ENCODE measurements at regions not wholly inside any gene's neighbourhood (a gene's known extent, or its start where the extent isn't known, plus 50 kb on each side); places are given as distances from the start of the nearest gene placed in this dataset.
A peak's percentile ranks its signal among the peaks of the same experiment; 100 is the strongest.
"Not testable (repeated sequence)": the region's sequence is repeated elsewhere in the genome, so short reads cannot be mapped to it uniquely, and the experiment has no call there.

GRCh38 chr1:29800522-29800956 is 564.2 kb downstream of the PTPRU start:
- DNase-seq: no peak

DNA sequence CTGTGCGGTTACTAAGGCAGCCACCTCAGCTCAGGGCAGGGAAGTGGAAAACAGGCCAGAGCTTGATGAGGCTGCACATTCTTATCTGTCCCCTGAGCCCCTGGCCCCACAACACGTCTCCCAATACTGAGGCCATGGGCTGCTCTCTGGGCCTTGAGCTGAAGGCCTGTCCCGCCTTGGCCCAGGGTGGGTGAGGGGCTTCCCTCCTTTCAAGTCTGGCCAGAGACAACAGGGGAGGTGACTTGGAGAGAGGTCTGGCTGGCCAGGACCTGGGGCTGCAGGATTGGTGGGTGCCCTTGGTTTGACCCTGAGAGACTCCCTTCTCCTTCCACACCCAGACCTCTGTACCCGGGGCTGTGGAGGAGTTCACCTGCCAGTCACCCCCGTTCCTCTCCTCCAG is 563.8 kb downstream of the PTPRU start:
- DNase-seq: no peak

DNA sequence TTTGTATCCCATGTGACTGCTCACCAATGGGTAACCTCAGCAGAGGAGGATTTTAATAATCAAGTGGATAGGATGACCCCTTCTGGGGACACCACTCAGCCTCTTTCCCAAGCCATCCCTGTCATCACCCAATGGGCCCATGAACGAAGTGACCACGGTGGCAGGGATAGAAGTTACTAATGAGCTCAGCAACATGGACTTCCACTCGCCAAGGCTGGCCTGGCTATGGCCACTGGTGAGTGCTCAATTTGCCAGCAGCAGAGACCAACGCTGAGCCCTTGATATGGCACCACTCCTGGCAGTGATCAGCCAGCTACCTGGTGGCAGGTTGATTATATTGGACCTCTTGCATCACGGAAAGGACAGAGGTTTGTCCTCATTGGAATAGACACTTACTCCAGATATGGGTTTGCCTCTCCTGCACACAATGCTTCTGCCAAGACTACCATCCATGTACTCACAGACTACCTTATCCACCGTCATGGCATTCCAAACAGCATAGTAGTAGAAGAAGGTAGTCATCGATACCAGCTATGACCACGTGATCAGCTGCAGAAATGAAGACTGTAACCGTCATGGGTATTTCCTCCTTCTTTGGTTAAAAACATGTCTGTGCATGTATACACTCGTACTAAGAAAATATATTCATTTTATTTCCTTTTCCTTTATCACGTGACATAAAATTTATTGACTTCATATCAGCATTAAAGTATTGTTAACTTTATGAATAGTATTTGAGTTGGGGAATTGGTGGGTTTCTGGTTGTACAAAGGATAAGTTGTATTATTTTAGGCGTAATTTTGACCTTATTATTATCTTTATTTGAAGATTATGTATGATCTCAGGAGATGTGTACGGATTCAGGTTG is 562.6 kb downstream of the PTPRU start:
- no peak for DNase-seq

DNA sequence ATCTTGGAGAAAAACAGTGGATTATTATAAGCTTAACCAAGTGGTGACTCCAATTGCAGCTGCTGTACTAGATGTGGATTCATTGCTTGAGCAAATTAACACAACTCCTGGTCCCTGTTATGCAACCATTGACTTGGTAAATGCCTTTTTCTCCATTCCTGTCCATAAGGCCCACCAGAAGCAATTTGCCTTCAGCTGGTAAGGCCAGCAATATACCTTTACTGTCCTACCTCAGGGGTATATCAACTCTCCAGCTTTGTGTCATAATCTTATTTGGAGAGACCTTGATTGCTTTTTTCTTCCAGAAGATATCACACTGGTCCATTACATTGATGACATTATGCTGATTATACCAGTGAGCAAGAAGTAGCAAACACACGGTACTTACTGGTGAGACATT is 560.8 kb downstream of the PTPRU start:
- DNase-seq: not testable (repeated sequence)

- not testable (repeated sequence) for DNase-seq
These were observed 559.6 kb downstream of the PTPRU start for GRCh38 chr1:29795965-29796364.

DNA sequence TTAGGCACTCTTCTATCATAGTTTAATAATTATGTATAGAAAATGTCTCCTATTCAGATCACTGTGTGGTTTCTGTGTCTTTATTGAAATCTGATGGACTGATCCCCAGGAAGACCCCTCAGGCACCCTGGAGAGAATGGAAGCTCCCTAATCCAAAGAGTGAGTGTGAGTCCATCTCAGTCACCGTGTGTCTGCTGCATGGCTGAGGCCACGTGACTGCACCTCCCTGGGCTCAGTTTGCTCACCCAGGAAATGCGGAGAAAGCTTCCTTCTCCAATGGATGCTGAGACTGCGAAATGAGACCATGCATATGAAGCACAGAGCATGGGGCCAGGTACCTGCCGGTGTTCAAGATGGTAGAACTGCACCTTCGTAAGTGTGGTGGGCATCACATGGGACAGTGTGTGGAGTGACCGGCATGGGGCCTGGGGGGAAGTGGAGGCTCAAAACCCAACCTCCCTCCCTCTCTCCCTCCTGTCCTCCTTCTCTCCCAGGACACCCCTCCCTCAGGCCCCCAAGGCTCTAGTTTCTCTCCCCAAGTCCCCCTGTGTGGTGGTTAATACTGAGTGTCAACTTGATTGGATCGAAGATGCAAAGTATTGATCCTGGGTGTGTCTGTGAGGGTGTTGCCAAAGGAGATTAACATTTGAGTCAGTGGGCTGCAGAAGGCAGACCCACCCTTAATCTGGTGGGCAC is 557.5 kb downstream of the PTPRU start:
- DNase-seq: no peak

- peak; percentile 88 for DNase-seq
These were observed 556.8 kb downstream of the PTPRU start for GRCh38 chr1:29793101-29793546.

- DNase-seq: no peak
These were observed 553.6 kb downstream of the PTPRU start for GRCh38 chr1:29789910-29790247.

DNA sequence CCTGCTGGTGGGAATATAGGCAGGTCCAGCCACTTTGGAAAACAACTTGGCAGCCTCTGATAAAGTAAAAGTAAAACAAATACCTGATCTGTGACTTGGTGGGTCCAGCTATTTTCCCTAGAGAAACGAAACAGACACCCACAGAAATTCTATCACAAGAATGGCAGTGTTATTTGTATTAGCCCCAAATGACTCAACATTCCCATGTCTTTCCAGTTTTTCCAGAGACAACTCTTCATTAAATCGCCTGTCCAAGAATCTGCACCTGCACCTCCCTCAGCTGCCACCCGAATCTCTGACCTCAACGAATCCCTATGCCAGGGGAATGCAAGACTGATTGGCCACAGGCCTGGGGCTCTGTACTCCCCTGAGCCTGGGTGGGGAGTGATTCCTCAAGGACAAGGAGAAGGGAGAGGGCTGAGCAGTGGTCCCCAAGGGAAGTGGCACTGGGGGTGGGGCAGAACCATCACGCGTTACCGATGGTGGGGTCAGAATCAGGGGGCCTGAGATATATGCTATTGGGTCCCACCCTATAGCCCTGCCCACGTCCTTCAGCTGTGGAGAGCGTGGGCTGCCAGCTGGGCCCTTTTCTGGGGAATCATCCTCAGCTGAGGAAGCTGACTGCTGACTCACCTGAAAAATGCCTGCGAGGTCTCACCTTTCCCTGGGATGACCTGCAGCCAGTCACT is 553.0 kb downstream of the PTPRU start:
- DNase-seq: no peak

- DNase-seq: no peak
These were observed 550.7 kb downstream of the PTPRU start for GRCh38 chr1:29786791-29787732.

- no peak for DNase-seq
These were observed 549.9 kb downstream of the PTPRU start for GRCh38 chr1:29786195-29786594.

DNA sequence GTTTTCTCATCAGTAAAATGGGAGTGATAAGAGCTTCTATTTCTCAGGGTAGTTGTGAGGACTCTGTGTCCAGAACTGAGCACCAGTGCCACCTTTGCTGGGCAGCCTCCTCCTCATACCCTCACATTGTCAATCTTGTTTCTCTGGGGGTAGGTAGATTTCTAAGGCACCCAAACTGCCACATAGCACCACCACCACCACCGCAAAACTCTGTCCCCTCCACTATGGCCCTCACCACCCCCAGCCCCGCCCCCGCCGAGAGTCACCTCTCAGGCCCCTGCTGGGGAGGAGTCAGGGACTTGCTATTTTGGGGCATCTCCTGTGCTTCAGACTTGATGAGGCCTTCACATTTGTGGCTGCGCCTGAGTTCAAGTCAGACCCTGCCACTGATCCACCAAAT is 549.2 kb downstream of the PTPRU start:
- DNase-seq: no peak

- no peak for DNase-seq
These were observed 548.8 kb downstream of the PTPRU start for GRCh38 chr1:29785137-29785527.

GRCh38 chr1:29784276-29785136 is 548.2 kb downstream of the PTPRU start:
- no peak for DNase-seq

GRCh38 chr1:29783508-29784275 is 547.4 kb downstream of the PTPRU start:
- DNase-seq: no peak

GRCh38 chr1:29782846-29783507 is 546.7 kb downstream of the PTPRU start:
- DNase-seq: no peak

- no peak for DNase-seq
These were observed 542.8 kb downstream of the PTPRU start for GRCh38 chr1:29779146-29779545.

- DNase-seq: no peak
These were observed 541.2 kb downstream of the PTPRU start for GRCh38 chr1:29777522-29777921.

GRCh38 chr1:29774355-29774754 is 538.0 kb downstream of the PTPRU start:
- no peak for DNase-seq

- DNase-seq: no peak
These were observed 536.3 kb downstream of the PTPRU start for GRCh38 chr1:29772584-29773100.
